ENCODE measurements at regions not wholly inside any gene's neighbourhood (a gene's known extent, or its start where the extent isn't known, plus 50 kb on each side); places are given as distances from the start of the nearest gene placed in this dataset.

DNA sequence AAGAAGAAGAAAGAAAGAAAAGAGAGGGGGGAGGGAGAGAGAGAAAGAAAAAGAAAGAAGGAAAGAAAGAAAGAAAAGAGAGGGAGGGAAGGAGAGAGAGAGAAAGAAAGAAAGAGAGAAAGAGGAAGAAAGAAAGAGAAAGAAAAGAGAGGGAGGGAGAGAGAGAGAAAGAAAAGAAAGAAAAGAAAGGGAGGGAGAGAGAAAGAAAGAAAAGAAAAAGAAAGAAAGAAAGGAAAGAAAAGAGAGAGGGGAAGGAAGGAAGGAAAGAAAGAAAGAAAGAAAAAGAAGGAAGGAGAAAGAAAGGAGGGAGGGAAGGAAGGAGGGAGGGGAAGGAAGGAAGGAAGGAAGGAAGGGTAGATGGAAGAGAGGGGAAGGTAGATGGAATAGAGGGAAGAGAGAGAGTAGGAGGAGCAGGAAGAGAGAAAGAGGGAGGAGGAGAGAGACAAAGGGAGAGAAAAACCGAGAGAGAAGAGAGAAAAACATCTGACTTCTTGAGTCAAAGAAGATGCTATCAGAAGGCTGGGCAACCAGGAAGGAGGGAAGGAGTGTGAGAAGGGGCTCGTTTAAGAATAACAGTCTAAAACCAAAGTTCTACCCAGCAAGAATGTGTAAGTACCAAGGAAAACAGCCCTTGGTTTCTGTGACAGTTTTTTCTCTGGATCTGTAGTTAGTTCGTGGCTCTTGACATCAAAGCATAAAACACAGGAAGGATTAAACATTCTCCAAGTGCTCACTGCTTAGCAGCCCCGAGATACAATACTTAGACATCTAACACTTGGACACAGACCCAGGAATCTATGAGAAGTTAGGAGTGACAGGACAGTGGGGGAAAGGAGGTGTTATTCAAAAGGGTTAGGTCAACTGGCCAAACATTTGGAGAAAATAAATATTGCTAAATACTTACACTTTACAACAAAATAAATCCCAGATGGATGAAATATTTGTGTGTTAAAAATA is 131.9 kb upstream of the STMND1 start:
- Histone ChIP-seq H3K4me2 (ENCODE audit: low read length) (no peak overlapping the region), H3K9me3 (ENCODE audit: control insufficient read depth, insufficient read depth, low read length) (no peaks in the 10 kb centered on the region), H3K4me1 (ENCODE audit: control insufficient read depth, low read length) (no peaks in the 10 kb centered on the region), H3K27me3 (ENCODE audit: control insufficient read depth, low read length) (peaks cover 4% of the 10 kb centered on the region; the same call in 1 of the 2 replicates), H3K79me2 (ENCODE audit: control insufficient read depth, low read length) (no peaks in the 10 kb centered on the region), H3K4me3 (ENCODE audit: low read length) (no peak overlapping the region), H3K9me2 (replicated peaks; ENCODE audit: control insufficient read depth, low read length) (no peaks in the 10 kb centered on the region), H3K36me3 (ENCODE audit: control insufficient read depth, low read length) (no peaks in the 10 kb centered on the region), H4K20me1 (ENCODE audit: control insufficient read depth, insufficient read depth, low read depth, low read length) (no peaks in the 10 kb centered on the region), H3K27ac (ENCODE audit: low read depth, low read length) (no peak overlapping the region), H3F3A (ENCODE audit: control insufficient read depth, insufficient read depth) (no peaks in the 10 kb centered on the region)
- TF ChIP-seq, protein P1, sequence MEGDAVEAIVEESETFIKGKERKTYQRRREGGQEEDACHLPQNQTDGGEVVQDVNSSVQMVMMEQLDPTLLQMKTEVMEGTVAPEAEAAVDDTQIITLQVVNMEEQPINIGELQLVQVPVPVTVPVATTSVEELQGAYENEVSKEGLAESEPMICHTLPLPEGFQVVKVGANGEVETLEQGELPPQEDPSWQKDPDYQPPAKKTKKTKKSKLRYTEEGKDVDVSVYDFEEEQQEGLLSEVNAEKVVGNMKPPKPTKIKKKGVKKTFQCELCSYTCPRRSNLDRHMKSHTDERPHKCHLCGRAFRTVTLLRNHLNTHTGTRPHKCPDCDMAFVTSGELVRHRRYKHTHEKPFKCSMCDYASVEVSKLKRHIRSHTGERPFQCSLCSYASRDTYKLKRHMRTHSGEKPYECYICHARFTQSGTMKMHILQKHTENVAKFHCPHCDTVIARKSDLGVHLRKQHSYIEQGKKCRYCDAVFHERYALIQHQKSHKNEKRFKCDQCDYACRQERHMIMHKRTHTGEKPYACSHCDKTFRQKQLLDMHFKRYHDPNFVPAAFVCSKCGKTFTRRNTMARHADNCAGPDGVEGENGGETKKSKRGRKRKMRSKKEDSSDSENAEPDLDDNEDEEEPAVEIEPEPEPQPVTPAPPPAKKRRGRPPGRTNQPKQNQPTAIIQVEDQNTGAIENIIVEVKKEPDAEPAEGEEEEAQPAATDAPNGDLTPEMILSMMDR (IDR thresholded peaks at IDR 0.05; ENCODE audit: low read depth, low read length, poor library complexity, severe bottlenecking), result no peak
- no peak for TF ChIP-seq EZH2phosphoT487 (IDR thresholded peaks at IDR 0.05; ENCODE audit: borderline replicate concordance, low read length)

DNA sequence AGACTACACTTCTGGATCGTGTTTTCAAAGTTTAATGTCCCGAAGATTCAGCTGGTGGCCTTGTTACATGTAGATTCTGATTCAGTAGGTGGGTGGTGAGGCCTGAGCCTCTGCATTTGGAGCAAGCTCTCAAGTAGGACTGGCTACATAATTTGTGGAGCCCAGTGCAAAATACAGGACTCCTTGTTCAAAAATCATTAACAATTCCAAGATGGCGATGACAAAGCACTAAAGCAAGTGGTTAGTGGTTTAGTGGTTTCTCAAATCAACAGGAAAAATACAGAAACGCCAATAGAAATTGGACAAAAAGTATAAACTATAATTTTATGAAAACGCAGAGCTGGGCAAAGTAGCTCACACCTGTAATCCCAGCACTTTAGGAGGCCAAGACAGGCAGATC is 133.7 kb upstream of the STMND1 start:
- no peaks in the 10 kb centered on the region for H3F3A ChIP-seq (ENCODE audit: control insufficient read depth, insufficient read depth)
- H3K4me3 ChIP-seq (ENCODE audit: low read length), result no peak overlapping the region
- no peaks in the 10 kb centered on the region for H3K9me2 ChIP-seq (replicated peaks; ENCODE audit: control insufficient read depth, low read length)
- peaks cover 4% of the 10 kb centered on the region; the same call in 1 of the 2 replicates for H3K27me3 ChIP-seq (ENCODE audit: control insufficient read depth, low read length)
- no peak overlapping the region for H3K4me2 ChIP-seq (ENCODE audit: low read length)
- no peak for TF ChIP-seq EZH2phosphoT487 (IDR thresholded peaks at IDR 0.05; ENCODE audit: borderline replicate concordance, low read length)
- TF ChIP-seq, protein P1 (IDR thresholded peaks at IDR 0.05; ENCODE audit: low read depth, low read length, poor library complexity, severe bottlenecking), result no peak
- no peaks in the 10 kb centered on the region for H4K20me1 ChIP-seq (ENCODE audit: control insufficient read depth, insufficient read depth, low read depth, low read length)
- no peaks in the 10 kb centered on the region for H3K36me3 ChIP-seq (ENCODE audit: control insufficient read depth, low read length)
- H3K79me2 ChIP-seq (ENCODE audit: control insufficient read depth, low read length), result no peaks in the 10 kb centered on the region
- no peaks in the 10 kb centered on the region for H3K4me1 ChIP-seq (ENCODE audit: control insufficient read depth, low read length)
- H3K27ac ChIP-seq (ENCODE audit: low read depth, low read length), result no peak overlapping the region
- H3K9me3 ChIP-seq (ENCODE audit: control insufficient read depth, insufficient read depth, low read length), result no peaks in the 10 kb centered on the region

DNA sequence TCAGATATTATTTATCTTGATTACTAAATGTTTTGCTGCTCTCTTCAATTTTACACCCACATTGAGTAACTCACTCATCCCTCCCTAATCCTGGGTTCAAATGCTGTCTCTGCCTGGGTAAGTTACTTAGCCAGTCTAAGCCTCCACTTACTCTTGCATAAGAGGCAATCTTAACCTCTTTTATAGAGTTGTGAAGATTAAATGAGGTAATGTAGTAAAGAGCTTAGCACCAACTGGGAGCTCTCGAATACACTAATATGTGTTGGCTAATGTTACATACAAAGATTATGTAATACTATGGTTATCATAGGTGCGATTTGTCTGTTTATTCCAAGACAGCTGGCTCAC is 134.4 kb upstream of the STMND1 start:
- Histone ChIP-seq H3K36me3 (ENCODE audit: control insufficient read depth, low read length) (no peaks in the 10 kb centered on the region), H3K4me1 (ENCODE audit: control insufficient read depth, low read length) (no peaks in the 10 kb centered on the region), H3K27ac (ENCODE audit: low read depth, low read length) (no peak overlapping the region), H3K27me3 (ENCODE audit: control insufficient read depth, low read length) (peaks cover 4% of the 10 kb centered on the region; the same call in 1 of the 2 replicates), H3K79me2 (ENCODE audit: control insufficient read depth, low read length) (no peaks in the 10 kb centered on the region), H3K4me3 (ENCODE audit: low read length) (no peak overlapping the region), H3K9me2 (replicated peaks; ENCODE audit: control insufficient read depth, low read length) (no peaks in the 10 kb centered on the region), H3K9me3 (ENCODE audit: control insufficient read depth, insufficient read depth, low read length) (no peaks in the 10 kb centered on the region), H3K4me2 (ENCODE audit: low read length) (no peak overlapping the region), H4K20me1 (ENCODE audit: control insufficient read depth, insufficient read depth, low read depth, low read length) (no peaks in the 10 kb centered on the region), H3F3A (ENCODE audit: control insufficient read depth, insufficient read depth) (no peaks in the 10 kb centered on the region)
- no peak for TF ChIP-seq EZH2phosphoT487 (IDR thresholded peaks at IDR 0.05; ENCODE audit: borderline replicate concordance, low read length)
- TF ChIP-seq, protein P1 (IDR thresholded peaks at IDR 0.05; ENCODE audit: low read depth, low read length, poor library complexity, severe bottlenecking), result no peak
